SU-DHL-6 (cell line): ENCODE measurements at regions not wholly inside any gene's neighbourhood (a gene's known extent, or its start where the extent isn't known, plus 50 kb on each side); places are given as distances from the start of the nearest gene placed in this dataset.

Experiments used
- EZH2phosphoT487 ChIP-seq: fragments of 200-600 bp; sonication (generic), shearing (Covaris generic); conservative IDR thresholded peaks from 2 replicates; pipeline ENCODE4 v1.6.1; 2018; ENCODE audit warnings: mild to moderate bottlenecking, antibody characterized with exemption, low read length, moderate library complexity, mixed read lengths
- TF ChIP-seq, protein P1 (sequence below): fragments of 200-600 bp; sonication (generic); IDR thresholded peaks from one replicate; pipeline ENCODE4 v1.5.1; 2017; ENCODE audit warnings: antibody characterized with exemption, mild to moderate bottlenecking, low read length, moderate library complexity; ENCODE audit not compliant: insufficient read depth, poor library complexity, severe bottlenecking

DNA sequence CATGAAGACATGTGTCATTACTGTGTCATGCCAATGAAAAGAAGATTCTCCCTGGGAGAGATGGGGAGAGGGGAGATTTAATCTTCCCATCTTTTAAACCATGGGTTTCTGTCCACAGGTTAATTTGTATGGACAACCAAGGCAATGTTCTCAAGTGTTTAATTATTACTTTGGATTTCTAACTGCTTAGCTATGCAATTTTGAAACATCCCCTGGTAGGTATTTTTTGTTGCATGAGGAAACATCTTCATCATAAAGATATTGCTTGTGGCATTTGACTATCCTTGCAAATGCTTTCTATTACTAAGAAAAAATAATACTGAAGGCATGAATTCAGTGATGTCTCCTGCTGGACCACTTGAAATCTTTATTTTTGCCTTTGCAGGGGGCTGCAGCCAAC, 326.6 kb upstream of the TPM1 start:
- TF ChIP-seq, protein P1, sequence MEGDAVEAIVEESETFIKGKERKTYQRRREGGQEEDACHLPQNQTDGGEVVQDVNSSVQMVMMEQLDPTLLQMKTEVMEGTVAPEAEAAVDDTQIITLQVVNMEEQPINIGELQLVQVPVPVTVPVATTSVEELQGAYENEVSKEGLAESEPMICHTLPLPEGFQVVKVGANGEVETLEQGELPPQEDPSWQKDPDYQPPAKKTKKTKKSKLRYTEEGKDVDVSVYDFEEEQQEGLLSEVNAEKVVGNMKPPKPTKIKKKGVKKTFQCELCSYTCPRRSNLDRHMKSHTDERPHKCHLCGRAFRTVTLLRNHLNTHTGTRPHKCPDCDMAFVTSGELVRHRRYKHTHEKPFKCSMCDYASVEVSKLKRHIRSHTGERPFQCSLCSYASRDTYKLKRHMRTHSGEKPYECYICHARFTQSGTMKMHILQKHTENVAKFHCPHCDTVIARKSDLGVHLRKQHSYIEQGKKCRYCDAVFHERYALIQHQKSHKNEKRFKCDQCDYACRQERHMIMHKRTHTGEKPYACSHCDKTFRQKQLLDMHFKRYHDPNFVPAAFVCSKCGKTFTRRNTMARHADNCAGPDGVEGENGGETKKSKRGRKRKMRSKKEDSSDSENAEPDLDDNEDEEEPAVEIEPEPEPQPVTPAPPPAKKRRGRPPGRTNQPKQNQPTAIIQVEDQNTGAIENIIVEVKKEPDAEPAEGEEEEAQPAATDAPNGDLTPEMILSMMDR = no peak
- no peak for TF ChIP-seq EZH2phosphoT487
